ENCODE measurements at regions not wholly inside any gene's neighbourhood (a gene's known extent, or its start where the extent isn't known, plus 50 kb on each side); places are given as distances from the start of the nearest gene placed in this dataset.

DNA sequence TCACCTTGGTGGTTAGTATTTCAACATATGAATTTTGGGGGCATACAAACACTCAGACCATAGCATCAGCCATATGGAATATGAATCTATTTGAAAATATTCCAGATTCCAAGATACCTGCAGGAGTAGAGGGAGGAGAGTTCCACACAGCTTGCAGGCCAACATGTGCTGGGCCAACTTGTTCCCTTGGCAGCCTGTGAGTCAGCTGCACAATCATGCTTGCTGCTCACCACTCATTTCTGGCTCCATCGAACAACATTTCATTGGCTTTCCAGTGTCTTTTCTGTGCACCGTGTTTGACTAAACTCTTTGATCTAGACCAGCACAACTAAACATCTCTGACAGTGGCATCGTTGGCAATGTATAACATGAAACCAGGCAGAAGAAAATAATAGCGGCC, 282.5 kb upstream of the RASGEF1B start:
- peak; percentile 32 for DNase-seq

DNA sequence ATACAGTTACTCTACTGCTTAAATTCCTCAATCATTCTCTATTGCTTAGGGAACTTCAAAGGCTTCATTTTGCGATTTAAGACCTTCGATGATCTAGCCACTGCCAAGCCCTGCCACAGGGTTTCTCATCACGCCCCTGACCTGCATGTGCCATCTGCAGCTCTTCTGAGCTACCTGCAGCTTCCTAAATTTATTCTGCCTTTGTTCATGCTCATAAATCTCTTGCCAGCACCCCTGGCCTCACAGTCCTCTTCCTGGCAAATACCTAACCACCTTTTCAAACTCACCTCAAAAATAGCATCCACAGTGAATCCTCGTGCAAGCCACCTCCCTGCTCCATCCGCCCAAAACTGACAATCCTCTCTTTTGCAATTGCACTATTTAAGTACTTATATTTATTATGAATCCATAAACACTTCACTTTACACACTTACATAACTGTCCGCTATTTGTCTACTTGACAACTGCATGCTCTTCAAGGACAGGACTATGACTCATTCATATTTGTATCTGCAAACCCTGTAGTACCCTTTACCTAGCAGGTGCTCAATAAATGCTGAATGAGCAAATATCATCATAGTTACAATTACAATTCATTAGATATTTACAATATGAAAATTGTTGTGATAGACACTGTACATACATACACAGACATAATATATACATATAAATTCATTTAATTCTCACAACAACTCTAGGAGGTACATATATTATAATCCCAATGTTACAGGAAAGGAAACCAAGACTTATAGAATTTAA, 280.0 kb upstream of the RASGEF1B start:
- no peak for DNase-seq

GRCh38 chr4:81747242-81747930, 275.7 kb upstream of the RASGEF1B start:
- DNase-seq = no peak

DNA sequence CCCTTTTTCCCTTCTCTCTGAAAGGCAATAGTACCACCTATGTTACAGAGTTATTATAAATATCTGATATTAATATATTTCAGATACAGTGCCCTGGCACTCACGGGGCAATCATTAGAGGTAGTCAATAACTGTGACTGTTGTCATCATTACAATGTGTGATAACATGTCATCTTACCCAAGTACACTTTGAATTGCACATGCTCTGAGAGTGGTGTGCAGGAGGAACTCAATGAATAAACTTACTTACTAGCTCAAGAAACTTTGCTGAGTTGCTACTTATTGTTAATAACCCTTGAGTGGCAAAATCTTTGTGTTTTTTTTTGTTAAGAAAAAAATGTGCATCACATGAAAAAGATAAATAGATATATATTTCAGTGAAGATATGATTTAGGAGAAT, 275.1 kb upstream of the RASGEF1B start:
- no peak for DNase-seq

DNA sequence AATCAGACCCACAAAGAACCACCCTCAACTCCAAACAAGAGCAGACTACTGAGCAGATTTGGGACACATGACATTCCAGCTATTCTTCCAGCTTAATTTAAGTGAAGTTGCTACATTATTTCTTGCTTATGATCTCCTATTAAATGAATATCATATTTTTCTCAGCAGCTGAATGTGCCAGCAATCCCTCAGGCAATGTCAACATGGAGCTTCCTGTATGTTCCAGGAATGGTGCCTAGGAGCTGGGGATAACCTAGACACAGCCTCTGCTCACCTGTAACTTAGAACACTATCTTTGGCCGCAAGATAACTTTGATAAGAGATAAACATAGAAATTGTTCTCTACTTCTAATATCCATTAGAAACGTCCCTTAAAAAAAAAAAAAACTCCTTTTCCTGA, 274.4 kb upstream of the RASGEF1B start:
- DNase-seq = no peak

- no peak for DNase-seq
Observed at GRCh38 chr4:81745050-81745449, 273.3 kb upstream of the RASGEF1B start.

- DNase-seq = no peak
Observed at GRCh38 chr4:81743731-81744435, 272.2 kb upstream of the RASGEF1B start.

- DNase-seq = no peak
Observed at GRCh38 chr4:81740487-81740886, 268.8 kb upstream of the RASGEF1B start.

- DNase-seq = no peak
Observed at GRCh38 chr4:81738891-81739290, 267.2 kb upstream of the RASGEF1B start.

GRCh38 chr4:81737865-81738559, 266.3 kb upstream of the RASGEF1B start:
- DNase-seq = no peak

GRCh38 chr4:81736324-81736723, 264.6 kb upstream of the RASGEF1B start:
- no peak for DNase-seq

- no peak for DNase-seq
Observed at GRCh38 chr4:81732980-81733379, 261.3 kb upstream of the RASGEF1B start.

- peak; percentile 57 for DNase-seq
Observed at GRCh38 chr4:81724925-81725329, 253.2 kb upstream of the RASGEF1B start.

DNA sequence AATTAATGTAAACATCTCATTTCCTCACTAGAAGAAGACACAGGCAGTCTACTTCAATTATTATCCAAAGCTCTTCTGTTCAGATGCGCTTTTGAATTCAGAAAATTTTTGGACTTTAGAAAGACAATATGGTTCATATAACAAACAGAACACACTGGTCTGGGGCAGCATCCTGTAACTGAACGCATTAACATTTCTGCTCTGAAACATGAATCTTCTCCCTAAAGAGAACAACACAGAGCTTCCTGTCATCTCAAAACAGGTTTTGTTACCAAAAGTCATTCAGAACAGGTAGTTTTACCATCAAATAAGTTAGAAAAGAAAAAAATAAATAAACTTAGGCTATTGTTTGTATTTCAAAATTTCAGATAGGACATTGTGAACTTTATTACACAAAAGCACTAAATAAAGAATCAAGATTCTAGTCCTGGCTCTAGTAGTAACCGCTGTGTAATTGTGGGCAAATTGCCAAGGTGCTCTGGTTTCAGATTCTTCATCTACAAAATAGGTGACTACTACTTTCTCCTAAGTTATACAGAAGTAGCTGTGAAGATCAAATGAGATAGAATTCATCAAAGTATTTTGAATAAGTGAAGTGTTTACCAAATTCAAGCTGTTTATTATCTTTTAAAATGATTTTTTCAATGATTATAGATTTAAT, 252.3 kb upstream of the RASGEF1B start:
- DNase-seq = no peak

GRCh38 chr4:81723019-81723884, 251.5 kb upstream of the RASGEF1B start:
- DNase-seq = no peak

- peak; percentile 77 for DNase-seq
Observed at GRCh38 chr4:81722290-81722851, 250.7 kb upstream of the RASGEF1B start.

DNA sequence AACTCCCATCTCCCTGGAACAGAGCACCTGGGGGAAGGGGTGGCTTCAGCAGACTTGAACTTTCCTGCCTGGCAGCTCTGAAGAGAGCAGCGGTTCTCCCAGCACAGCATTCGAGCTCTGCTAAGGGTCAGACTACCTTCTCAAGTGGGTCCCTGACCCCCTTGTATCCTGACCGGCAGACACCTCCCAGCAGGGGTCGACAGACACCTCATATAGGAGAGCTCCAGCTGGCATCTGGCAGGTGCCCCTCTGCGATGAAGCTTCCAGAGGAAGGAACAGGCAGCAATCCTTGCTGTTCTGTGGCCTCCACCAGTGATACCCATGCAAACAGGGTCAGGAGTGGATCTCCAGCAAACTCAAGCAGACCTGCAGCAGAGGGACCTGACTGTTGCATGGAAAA, 244.1 kb upstream of the RASGEF1B start:
- DNase-seq = no peak

DNA sequence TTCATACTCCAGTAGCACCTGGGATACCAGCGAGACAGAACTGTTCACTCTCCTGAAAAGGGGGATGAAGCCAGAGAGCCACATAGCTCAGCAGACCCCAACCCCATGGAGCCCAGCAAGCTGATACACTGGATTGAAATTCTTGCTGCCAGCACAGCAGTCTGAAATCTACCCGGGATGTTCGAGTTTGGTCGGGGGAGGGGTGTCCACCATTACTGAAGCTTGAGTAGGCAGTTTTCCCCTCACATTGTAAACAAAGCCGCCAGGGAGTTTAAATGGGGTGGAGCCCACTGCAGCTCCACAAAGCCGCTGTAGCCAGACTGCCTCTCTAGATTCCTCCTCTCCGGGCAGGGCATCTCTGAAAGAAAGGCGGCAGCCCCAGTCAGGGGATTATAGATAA, 243.7 kb upstream of the RASGEF1B start:
- peak; percentile 55 for DNase-seq

GRCh38 chr4:81714291-81714690, 242.6 kb upstream of the RASGEF1B start:
- DNase-seq = no peak

- DNase-seq = no peak
Observed at GRCh38 chr4:81712714-81713113, 241.0 kb upstream of the RASGEF1B start.

- DNase-seq = no peak
Observed at GRCh38 chr4:81704461-81704860, 232.8 kb upstream of the RASGEF1B start.
